Liver (tissue), 8 donors: ENCODE measurements at regions not wholly inside any gene's neighbourhood (a gene's known extent, or its start where the extent isn't known, plus 50 kb on each side); places are given as distances from the start of the nearest gene placed in this dataset.

Experiments
- DNase-seq: peaks from one replicate; pipeline ENCODE4 v3.0.0-alpha.2; 2017; ENCODE audit warnings: low spot score
- H3K27ac ChIP-seq, 2 donors: one replicate each; pipeline ENCODE4 v1.7.0; 2013; ENCODE audit warnings: inconsistent platforms in 2 of 2, low read length in 2 of 2, control low read depth in 1 of 2, low read depth in 1 of 2, mild to moderate bottlenecking in 1 of 2
- H3K27me3 ChIP-seq, 4 donors: one replicate each; pipeline versions ENCODE4 v1.6.1 to v1.7.0; 2013; ENCODE audit warnings: low read length in 3 of 4, inconsistent platforms in 1 of 4, mild to moderate bottlenecking in 1 of 4, moderate library complexity in 1 of 4; ENCODE audit not compliant: control insufficient read depth in 4 of 4, insufficient read depth in 4 of 4
- H3K36me3 ChIP-seq, 4 donors: one replicate each; pipeline versions ENCODE4 v1.6.1 to v1.7.0; 2013; ENCODE audit warnings: low read length in 3 of 4, mild to moderate bottlenecking in 3 of 4, low read depth in 1 of 4, moderate library complexity in 1 of 4; ENCODE audit not compliant: control insufficient read depth in 4 of 4, insufficient read depth in 3 of 4
- H3K4me1 ChIP-seq, 4 donors: one replicate each; pipeline versions ENCODE4 v1.6.1 to v1.7.0; 2013; ENCODE audit warnings: low read length in 3 of 4, mild to moderate bottlenecking in 3 of 4, moderate library complexity in 1 of 4; ENCODE audit not compliant: control insufficient read depth in 4 of 4, insufficient read depth in 4 of 4
- H3K4me3 ChIP-seq, 3 donors: one replicate each; pipeline versions ENCODE4 v1.6.1 to v1.7.0; 2013; ENCODE audit warnings: low read length in 3 of 3, control low read depth in 1 of 3, low read depth in 1 of 3, mild to moderate bottlenecking in 1 of 3
- H3K9ac ChIP-seq, 2 donors: one replicate each; pipeline ENCODE4 v1.7.0; 2013; ENCODE audit warnings: low read length in 2 of 2, mild to moderate bottlenecking in 2 of 2, moderate library complexity in 2 of 2, control low read depth in 1 of 2, low read depth in 1 of 2
- H3K9me3 ChIP-seq, 4 donors: one replicate each; pipeline versions ENCODE4 v1.6.1 to v1.7.0; 2013; ENCODE audit warnings: low read length in 3 of 4; ENCODE audit not compliant: control insufficient read depth in 4 of 4
- CTCF ChIP-seq: fragments of 150-350 bp; IDR thresholded peaks from 2 replicates; pipeline ENCODE4 v1.5.1; 2017; ENCODE audit warnings: improper control_type of control experiment, low read depth, low read length; ENCODE audit not compliant: missing input control
- EGR1 ChIP-seq, 2 donors: IDR thresholded peaks; 2 replicates each; pipeline ENCODE4 v1.6.1; 2016 to 2018; ENCODE audit warnings: antibody characterized with exemption in 2 of 2, low read depth in 2 of 2
- FOXA1 ChIP-seq: IDR thresholded peaks from 2 replicates; pipeline ENCODE4 v1.6.1; 2016; ENCODE audit warnings: antibody characterized with exemption
- FOXA2 ChIP-seq: IDR thresholded peaks from 2 replicates; pipeline ENCODE4 v1.6.1; 2016; ENCODE audit warnings: antibody characterized with exemption
- GABPA ChIP-seq, 2 donors: IDR thresholded peaks in 1 of 2; conservative IDR thresholded peaks in 1 of 2; 2 replicates each; pipeline ENCODE4 v1.6.1; 2016; ENCODE audit warnings: antibody characterized with exemption in 2 of 2, mild to moderate bottlenecking in 1 of 2, moderate library complexity in 1 of 2
- HNF4A ChIP-seq, 2 donors: conservative IDR thresholded peaks; 2 replicates each; pipeline ENCODE4 v1.6.1; 2016; ENCODE audit warnings: antibody characterized with exemption in 2 of 2, mild to moderate bottlenecking in 2 of 2
- HNF4G ChIP-seq: IDR thresholded peaks from 2 replicates; pipeline ENCODE4 v1.6.1; 2016; ENCODE audit warnings: antibody characterized with exemption
- JUND ChIP-seq, 2 donors: IDR thresholded peaks; 2 replicates each; pipeline ENCODE4 v1.6.1; 2016; ENCODE audit warnings: antibody characterized with exemption in 2 of 2
- NR2F2 ChIP-seq: IDR thresholded peaks from 2 replicates; pipeline ENCODE4 v1.6.1; 2016; ENCODE audit warnings: antibody characterized with exemption
- RAD21 ChIP-seq, 2 donors: IDR thresholded peaks; 2 replicates each; pipeline ENCODE4 v1.6.1; 2016; ENCODE audit warnings: antibody characterized with exemption in 2 of 2, mild to moderate bottlenecking in 2 of 2
- RXRA ChIP-seq, 2 donors: IDR thresholded peaks; 2 replicates each; pipeline ENCODE4 v1.6.1; 2017 to 2018; ENCODE audit warnings: antibody characterized with exemption in 2 of 2, mild to moderate bottlenecking in 1 of 2
- SP1 ChIP-seq: IDR thresholded peaks from 2 replicates; pipeline ENCODE4 v1.6.1; 2018; ENCODE audit warnings: antibody characterized with exemption, mild to moderate bottlenecking
- YY1 ChIP-seq: IDR thresholded peaks from 2 replicates; pipeline ENCODE4 v1.6.1; 2016; ENCODE audit warnings: antibody characterized with exemption, mild to moderate bottlenecking
- WGBS: extraction: QIAGEN DNeasy Blood & Tissue Kit; methylation state at CpG from one replicate; pipeline ENCODE4 v1.1.7; 2013; 5-methylcytosine and 5-hydroxymethylcytosine counted together
- TF ChIP-seq, protein P1 (sequence below): IDR thresholded peaks from 2 replicates; pipeline ENCODE4 v1.6.1; 2016; ENCODE audit warnings: antibody characterized with exemption
- TF ChIP-seq, protein P2 (sequence below): IDR thresholded peaks from 2 replicates; pipeline ENCODE4 v1.6.1; 2016; ENCODE audit warnings: antibody characterized with exemption
- TF ChIP-seq, protein P3 (sequence below): IDR thresholded peaks from 2 replicates; pipeline ENCODE4 v1.6.1; 2016; ENCODE audit warnings: antibody characterized with exemption
- TF ChIP-seq, protein P4 (sequence below): IDR thresholded peaks from 2 replicates; pipeline ENCODE4 v1.6.1; 2016; ENCODE audit warnings: antibody characterized with exemption, mild to moderate bottlenecking
- donor health status: healthy.
- donor health status: healthy.
- donor health status: healthy.
- donor health status: healthy.
- donor health status: healthy.

DNA sequence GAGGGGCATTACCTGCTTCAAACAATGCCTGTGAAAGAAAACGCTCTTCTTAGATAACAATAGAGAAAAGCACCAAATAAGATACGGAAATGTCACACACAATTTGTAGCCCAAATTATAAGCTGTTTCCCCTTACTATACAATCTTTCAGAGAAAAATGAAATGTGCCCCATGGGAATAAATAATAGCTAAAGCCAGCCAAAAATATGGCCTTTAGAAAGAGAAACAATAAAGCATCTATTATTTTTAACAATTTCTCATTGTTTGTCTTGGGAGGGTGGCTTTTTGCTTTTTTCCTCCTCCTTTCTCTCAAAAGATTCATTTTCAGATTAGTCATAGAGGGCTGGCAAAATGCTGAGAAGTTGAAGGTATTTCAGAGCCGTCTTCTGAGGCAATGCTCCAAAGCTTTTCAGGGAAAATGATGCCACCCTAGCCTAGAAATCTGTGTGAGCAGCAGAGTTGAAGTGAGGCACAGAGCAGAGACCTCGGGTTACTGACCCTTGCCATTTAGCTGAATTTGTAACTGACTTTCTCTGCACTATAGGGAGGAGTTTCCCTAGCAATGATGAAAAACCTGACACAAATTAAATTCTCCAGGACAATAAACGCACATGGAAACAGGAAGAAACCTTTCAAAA, 86.3 kb upstream of the PRICKLE2 start:
- no peak for DNase-seq
- Histone ChIP-seq H3K9me3 (no peaks in the 10 kb centered on the region), H3K27me3 (no peaks in the 10 kb centered on the region), H3K27ac (no peak overlapping the region), H3K4me1 (peaks cover 0 to 5% (median under 1%) of the 10 kb centered on the region in 4 donors), H3K4me3 (no peak overlapping the region), H3K36me3 (no peaks in the 10 kb centered on the region), H3K9ac (no peak overlapping the region)
- TF ChIP-seq FOXA2 = no peak
- TF ChIP-seq GABPA (IDR thresholded peaks at IDR 0.05 in 1 of 2, conservative IDR thresholded peaks at IDR 0.05 in 1 of 2) = no peak
- TF ChIP-seq HNF4G = no peak
- TF ChIP-seq RAD21 (IDR thresholded peaks at IDR 0.05) = no peak
- TF ChIP-seq, protein P1, sequence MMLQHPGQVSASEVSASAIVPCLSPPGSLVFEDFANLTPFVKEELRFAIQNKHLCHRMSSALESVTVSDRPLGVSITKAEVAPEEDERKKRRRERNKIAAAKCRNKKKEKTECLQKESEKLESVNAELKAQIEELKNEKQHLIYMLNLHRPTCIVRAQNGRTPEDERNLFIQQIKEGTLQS = no peak
- TF ChIP-seq RXRA (IDR thresholded peaks at IDR 0.05) = no peak
- TF ChIP-seq CTCF = no peak
- no peak for TF ChIP-seq EGR1 (IDR thresholded peaks at IDR 0.05; ENCODE audit: low read depth in 2 of 2)
- TF ChIP-seq, protein P2, sequence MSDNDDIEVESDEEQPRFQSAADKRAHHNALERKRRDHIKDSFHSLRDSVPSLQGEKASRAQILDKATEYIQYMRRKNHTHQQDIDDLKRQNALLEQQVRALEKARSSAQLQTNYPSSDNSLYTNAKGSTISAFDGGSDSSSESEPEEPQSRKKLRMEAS = no peak
- no peak for TF ChIP-seq JUND (IDR thresholded peaks at IDR 0.05)
- no peak for TF ChIP-seq NR2F2
- TF ChIP-seq HNF4A (conservative IDR thresholded peaks at IDR 0.05) = no peak
- TF ChIP-seq, protein P3, sequence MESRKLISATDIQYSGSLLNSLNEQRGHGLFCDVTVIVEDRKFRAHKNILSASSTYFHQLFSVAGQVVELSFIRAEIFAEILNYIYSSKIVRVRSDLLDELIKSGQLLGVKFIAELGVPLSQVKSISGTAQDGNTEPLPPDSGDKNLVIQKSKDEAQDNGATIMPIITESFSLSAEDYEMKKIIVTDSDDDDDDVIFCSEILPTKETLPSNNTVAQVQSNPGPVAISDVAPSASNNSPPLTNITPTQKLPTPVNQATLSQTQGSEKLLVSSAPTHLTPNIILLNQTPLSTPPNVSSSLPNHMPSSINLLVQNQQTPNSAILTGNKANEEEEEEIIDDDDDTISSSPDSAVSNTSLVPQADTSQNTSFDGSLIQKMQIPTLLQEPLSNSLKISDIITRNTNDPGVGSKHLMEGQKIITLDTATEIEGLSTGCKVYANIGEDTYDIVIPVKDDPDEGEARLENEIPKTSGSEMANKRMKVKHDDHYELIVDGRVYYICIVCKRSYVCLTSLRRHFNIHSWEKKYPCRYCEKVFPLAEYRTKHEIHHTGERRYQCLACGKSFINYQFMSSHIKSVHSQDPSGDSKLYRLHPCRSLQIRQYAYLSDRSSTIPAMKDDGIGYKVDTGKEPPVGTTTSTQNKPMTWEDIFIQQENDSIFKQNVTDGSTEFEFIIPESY = no peak
- no peak for TF ChIP-seq YY1
- TF ChIP-seq SP1 = no peak
- no peak for TF ChIP-seq FOXA1
- TF ChIP-seq, protein P4, sequence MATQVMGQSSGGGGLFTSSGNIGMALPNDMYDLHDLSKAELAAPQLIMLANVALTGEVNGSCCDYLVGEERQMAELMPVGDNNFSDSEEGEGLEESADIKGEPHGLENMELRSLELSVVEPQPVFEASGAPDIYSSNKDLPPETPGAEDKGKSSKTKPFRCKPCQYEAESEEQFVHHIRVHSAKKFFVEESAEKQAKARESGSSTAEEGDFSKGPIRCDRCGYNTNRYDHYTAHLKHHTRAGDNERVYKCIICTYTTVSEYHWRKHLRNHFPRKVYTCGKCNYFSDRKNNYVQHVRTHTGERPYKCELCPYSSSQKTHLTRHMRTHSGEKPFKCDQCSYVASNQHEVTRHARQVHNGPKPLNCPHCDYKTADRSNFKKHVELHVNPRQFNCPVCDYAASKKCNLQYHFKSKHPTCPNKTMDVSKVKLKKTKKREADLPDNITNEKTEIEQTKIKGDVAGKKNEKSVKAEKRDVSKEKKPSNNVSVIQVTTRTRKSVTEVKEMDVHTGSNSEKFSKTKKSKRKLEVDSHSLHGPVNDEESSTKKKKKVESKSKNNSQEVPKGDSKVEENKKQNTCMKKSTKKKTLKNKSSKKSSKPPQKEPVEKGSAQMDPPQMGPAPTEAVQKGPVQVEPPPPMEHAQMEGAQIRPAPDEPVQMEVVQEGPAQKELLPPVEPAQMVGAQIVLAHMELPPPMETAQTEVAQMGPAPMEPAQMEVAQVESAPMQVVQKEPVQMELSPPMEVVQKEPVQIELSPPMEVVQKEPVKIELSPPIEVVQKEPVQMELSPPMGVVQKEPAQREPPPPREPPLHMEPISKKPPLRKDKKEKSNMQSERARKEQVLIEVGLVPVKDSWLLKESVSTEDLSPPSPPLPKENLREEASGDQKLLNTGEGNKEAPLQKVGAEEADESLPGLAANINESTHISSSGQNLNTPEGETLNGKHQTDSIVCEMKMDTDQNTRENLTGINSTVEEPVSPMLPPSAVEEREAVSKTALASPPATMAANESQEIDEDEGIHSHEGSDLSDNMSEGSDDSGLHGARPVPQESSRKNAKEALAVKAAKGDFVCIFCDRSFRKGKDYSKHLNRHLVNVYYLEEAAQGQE = no peak
- 73% methylated on average over 5 of the region's 5 CpGs for WGBS
